OCI-LY1 (cell line): ENCODE measurements at regions not wholly inside any gene's neighbourhood (a gene's known extent, or its start where the extent isn't known, plus 50 kb on each side); places are given as distances from the start of the nearest gene placed in this dataset.

Source experiments
- H2AFZ ChIP-seq: fragments of 200-600 bp; sonication (generic), shearing (Covaris generic); 2 replicates; pipeline ENCODE4 v1.6.0; 2014; ENCODE audit warnings: antibody characterized with exemption, mild to moderate bottlenecking, low read length
- H3F3A ChIP-seq: fragments of 200-600 bp; sonication (generic), shearing (Covaris generic); 2 replicates; pipeline ENCODE4 v1.6.0; 2014; ENCODE audit warnings: mild to moderate bottlenecking, antibody characterized with exemption, low read length, moderate library complexity; ENCODE audit not compliant: insufficient read depth
- H3K27ac ChIP-seq: fragments of 200-600 bp; sonication (generic); 2 replicates; pipeline ENCODE4 v1.5.1; 2014; ENCODE audit warnings: low read length, mixed run types, mild to moderate bottlenecking, low read depth; ENCODE audit not compliant: poor library complexity, severe bottlenecking
- H3K27me3 ChIP-seq: fragments of 200-600 bp; sonication (generic); 2 replicates; pipeline ENCODE4 v1.6.0; 2014; ENCODE audit warnings: antibody characterized with exemption, mild to moderate bottlenecking, low read length, moderate library complexity; ENCODE audit not compliant: insufficient read depth
- H3K36me3 ChIP-seq: fragments of 200-600 bp; sonication (generic); 2 replicates; pipeline ENCODE4 v1.6.1; 2014; ENCODE audit warnings: mild to moderate bottlenecking, antibody characterized with exemption, low read length, moderate library complexity, mixed read lengths; ENCODE audit not compliant: insufficient read depth
- H3K4me1 ChIP-seq: fragments of 200-600 bp; sonication (generic); 2 replicates; pipeline ENCODE4 v1.5.1; 2014; ENCODE audit warnings: mild to moderate bottlenecking, low read length, moderate library complexity; ENCODE audit not compliant: insufficient read depth, severe bottlenecking
- H3K4me2 ChIP-seq: fragments of 200-600 bp; sonication (generic), shearing (Covaris generic); 2 replicates; pipeline ENCODE4 v1.6.1; 2014; ENCODE audit warnings: low read length
- H3K4me3 ChIP-seq: fragments of 200-600 bp; sonication (generic); 2 replicates; pipeline ENCODE4 v1.5.1; 2014; ENCODE audit warnings: low read length, low read depth, mild to moderate bottlenecking, mixed read lengths; ENCODE audit not compliant: poor library complexity, severe bottlenecking
- H3K79me2 ChIP-seq: fragments of 200-600 bp; shearing (Covaris generic); 2 replicates; pipeline ENCODE4 v1.6.1; 2016; ENCODE audit warnings: mixed run types, low read length, mixed read lengths; ENCODE audit not compliant: insufficient read depth
- H3K9ac ChIP-seq: fragments of 200-600 bp; sonication (generic), shearing (Covaris generic); 2 replicates; pipeline ENCODE4 v1.6.1; 2014; ENCODE audit warnings: mild to moderate bottlenecking, low read length, mixed read lengths
- H3K9me2 ChIP-seq: fragments of 200-600 bp; sonication (generic), shearing (Covaris generic); 2 replicates; pipeline ENCODE4 v1.6.1; 2014; ENCODE audit warnings: low read depth, mild to moderate bottlenecking, low read length, mixed read lengths
- H3K9me3 ChIP-seq: fragments of 200-600 bp; shearing (Covaris generic); 2 replicates; pipeline ENCODE4 v1.6.1; 2014; ENCODE audit warnings: low read length, mixed read lengths
- H4K20me1 ChIP-seq: fragments of 200-600 bp; sonication (generic), shearing (Covaris generic); 2 replicates; pipeline ENCODE4 v1.6.0; 2016; ENCODE audit warnings: mild to moderate bottlenecking, low read length; ENCODE audit not compliant: insufficient read depth
- EZH2 ChIP-seq: fragments of 200-600 bp; sonication (generic), shearing (Covaris generic); IDR thresholded peaks from 2 replicates; pipeline ENCODE4 v1.8.0; 2017; ENCODE audit warnings: borderline replicate concordance, mixed run types, mild to moderate bottlenecking, antibody characterized with exemption, low read length, moderate library complexity, mixed read lengths
- TF ChIP-seq, protein P1 (sequence below): fragments of 200-600 bp; sonication (generic), shearing (Covaris generic); IDR thresholded peaks from 2 replicates; pipeline ENCODE4 v1.5.1; 2017; ENCODE audit warnings: mild to moderate bottlenecking, antibody characterized with exemption, low read length, moderate library complexity, mixed read lengths

DNA sequence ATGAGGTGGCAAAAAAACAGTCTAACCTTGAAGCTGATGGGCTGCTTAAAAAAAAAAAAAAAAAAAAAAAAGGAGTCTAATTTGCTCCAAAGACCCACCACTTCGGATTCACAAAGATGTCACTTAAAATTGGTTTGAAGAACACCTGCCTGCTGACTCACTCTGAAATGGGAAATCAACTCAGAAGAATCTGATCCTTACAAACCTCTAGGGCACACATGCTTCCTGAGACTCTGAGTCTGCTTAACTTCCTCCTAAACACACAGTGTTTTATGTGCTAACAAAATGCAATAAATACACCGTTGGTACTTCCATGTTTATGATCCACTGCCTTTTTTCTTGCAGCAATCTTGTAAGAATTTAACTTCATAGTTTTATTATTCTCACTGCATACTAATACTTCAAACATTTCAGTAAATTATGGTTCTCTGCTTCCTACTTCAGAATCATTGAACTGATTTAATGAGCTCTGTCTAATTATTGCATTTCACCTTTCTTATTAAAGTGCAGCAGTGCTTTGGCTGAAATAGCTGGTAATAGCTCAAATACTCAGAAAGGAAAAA, 73.0 kb upstream of the FRMD4B start:
- H3K4me2 ChIP-seq = no peak overlapping the region

DNA sequence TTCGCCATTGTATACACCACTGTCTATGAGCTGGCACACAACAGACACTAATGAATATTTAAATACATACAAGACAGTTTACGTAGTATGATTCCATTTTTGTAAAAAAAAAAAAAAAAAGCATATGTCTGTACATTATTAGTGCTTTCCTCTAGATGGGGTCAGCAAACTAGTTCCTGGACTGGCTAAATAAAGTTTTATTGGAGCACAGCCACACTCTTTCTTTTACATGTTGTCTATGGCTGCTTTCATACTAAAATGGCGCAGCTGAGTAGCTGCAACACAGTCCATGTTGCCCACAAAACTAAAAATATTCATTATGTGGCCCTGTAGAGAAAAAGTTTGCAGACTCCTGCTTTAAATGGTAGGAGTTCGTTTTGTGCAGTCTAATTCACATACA, 70.7 kb upstream of the FRMD4B start:
- no peak overlapping the region for H3K4me2 ChIP-seq
- no peaks in the 10 kb centered on the region for H3K4me1 ChIP-seq
- no peaks in the 10 kb centered on the region for H3F3A ChIP-seq
- no peaks in the 10 kb centered on the region for H3K79me2 ChIP-seq
- no peaks in the 10 kb centered on the region for H4K20me1 ChIP-seq
- no peaks in the 10 kb centered on the region for H3K9me3 ChIP-seq
- TF ChIP-seq, protein P1, sequence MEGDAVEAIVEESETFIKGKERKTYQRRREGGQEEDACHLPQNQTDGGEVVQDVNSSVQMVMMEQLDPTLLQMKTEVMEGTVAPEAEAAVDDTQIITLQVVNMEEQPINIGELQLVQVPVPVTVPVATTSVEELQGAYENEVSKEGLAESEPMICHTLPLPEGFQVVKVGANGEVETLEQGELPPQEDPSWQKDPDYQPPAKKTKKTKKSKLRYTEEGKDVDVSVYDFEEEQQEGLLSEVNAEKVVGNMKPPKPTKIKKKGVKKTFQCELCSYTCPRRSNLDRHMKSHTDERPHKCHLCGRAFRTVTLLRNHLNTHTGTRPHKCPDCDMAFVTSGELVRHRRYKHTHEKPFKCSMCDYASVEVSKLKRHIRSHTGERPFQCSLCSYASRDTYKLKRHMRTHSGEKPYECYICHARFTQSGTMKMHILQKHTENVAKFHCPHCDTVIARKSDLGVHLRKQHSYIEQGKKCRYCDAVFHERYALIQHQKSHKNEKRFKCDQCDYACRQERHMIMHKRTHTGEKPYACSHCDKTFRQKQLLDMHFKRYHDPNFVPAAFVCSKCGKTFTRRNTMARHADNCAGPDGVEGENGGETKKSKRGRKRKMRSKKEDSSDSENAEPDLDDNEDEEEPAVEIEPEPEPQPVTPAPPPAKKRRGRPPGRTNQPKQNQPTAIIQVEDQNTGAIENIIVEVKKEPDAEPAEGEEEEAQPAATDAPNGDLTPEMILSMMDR = no peak
- no peaks in the 10 kb centered on the region for H3K27me3 ChIP-seq
- no peaks in the 10 kb centered on the region for H3K36me3 ChIP-seq
- H3K9ac ChIP-seq = no peak overlapping the region
- no peaks in the 10 kb centered on the region for H3K9me2 ChIP-seq
- no peak overlapping the region for H2AFZ ChIP-seq
- H3K4me3 ChIP-seq = no peak overlapping the region
- no peak overlapping the region for H3K27ac ChIP-seq

More for the DNA sequence above, 73.0 kb upstream of the FRMD4B start:
- no peak overlapping the region for H3K4me3 ChIP-seq
- no peaks in the 10 kb centered on the region for H3K9me3 ChIP-seq
- no peak for TF ChIP-seq EZH2
- no peak overlapping the region for H3K27ac ChIP-seq
- no peaks in the 10 kb centered on the region for H3K4me1 ChIP-seq
- no peaks in the 10 kb centered on the region for H3K36me3 ChIP-seq
- no peaks in the 10 kb centered on the region for H4K20me1 ChIP-seq
- no peaks in the 10 kb centered on the region for H3K79me2 ChIP-seq
- H3K9ac ChIP-seq = no peak overlapping the region
- H3F3A ChIP-seq = no peaks in the 10 kb centered on the region
- H2AFZ ChIP-seq = no peak overlapping the region
- no peaks in the 10 kb centered on the region for H3K9me2 ChIP-seq
- no peaks in the 10 kb centered on the region for H3K27me3 ChIP-seq

DNA sequence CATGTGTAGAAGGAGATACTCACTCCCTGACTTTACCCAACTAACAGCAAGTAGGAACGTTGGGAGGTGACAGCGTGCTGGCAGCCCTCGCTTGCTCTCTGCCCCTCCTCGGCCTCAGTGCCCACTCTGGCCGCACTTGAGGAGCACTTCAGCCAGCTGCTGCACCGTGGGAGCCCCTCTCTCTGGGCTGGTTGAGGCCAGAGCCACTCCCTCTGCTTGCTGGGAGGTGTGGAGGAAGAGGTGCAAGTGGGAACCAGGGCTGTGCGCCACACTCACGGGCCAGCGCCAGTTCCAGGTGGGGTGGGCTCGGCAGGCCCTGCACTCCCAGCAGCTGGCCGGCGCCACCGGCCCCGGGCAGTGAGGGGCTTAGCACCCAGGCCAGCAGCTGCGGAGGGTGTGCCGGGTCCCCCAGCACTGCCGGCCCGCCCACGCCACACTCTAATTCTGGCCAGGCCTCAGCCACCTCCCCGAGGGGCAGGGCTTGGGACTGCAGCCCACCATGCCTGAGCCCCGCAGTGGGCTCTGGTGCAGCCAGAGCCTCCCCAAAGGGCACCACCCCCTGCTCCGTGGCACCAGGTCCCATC, 68.4 kb upstream of the FRMD4B start:
- H3K36me3 ChIP-seq = no peaks in the 10 kb centered on the region
- H3K27me3 ChIP-seq = no peaks in the 10 kb centered on the region
- H3K4me1 ChIP-seq = no peaks in the 10 kb centered on the region
- H2AFZ ChIP-seq = no peak overlapping the region
- no peaks in the 10 kb centered on the region for H3K79me2 ChIP-seq
- no peaks in the 10 kb centered on the region for H3K9me2 ChIP-seq
- no peaks in the 10 kb centered on the region for H3K9me3 ChIP-seq
- no peak overlapping the region for H3K27ac ChIP-seq
- H3K4me3 ChIP-seq = no peak overlapping the region
- no peak overlapping the region for H3K9ac ChIP-seq
- H3K4me2 ChIP-seq = no peak overlapping the region
- TF ChIP-seq, protein P1 = no peak
- no peak for TF ChIP-seq EZH2
- H4K20me1 ChIP-seq = no peaks in the 10 kb centered on the region
- H3F3A ChIP-seq = no peaks in the 10 kb centered on the region

DNA sequence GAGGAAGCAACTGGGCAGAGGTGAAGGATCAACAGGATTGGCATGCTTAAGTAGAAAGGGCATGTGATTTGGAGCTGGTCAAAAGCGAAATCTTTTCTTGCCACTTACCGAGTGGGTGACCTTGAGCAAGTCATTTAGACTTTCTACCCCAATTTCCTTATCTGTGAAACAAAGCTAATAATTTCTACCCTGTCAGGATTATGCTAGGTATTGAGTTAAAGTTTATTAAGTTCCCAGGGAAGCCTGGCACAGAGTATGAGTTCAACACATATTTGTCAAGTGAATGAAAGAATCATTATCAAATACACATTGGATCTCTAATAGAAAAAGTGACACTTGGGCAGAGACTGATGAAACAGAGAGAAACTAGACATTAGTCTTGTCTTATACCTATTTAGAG, 66.4 kb upstream of the FRMD4B start:
- H3K9me3 ChIP-seq = no peaks in the 10 kb centered on the region
- no peaks in the 10 kb centered on the region for H3K79me2 ChIP-seq
- H3K36me3 ChIP-seq = no peaks in the 10 kb centered on the region
- no peak overlapping the region for H2AFZ ChIP-seq
- no peak overlapping the region for H3K27ac ChIP-seq
- no peaks in the 10 kb centered on the region for H3K9me2 ChIP-seq
- H3K9ac ChIP-seq = no peak overlapping the region
- H3K4me1 ChIP-seq = no peaks in the 10 kb centered on the region
- no peak overlapping the region for H3K4me3 ChIP-seq
- no peaks in the 10 kb centered on the region for H3F3A ChIP-seq
- H3K4me2 ChIP-seq = no peak overlapping the region
- no peaks in the 10 kb centered on the region for H3K27me3 ChIP-seq
- no peaks in the 10 kb centered on the region for H4K20me1 ChIP-seq
- no peak for TF ChIP-seq EZH2
- TF ChIP-seq, protein P1 = no peak
